Mesenchymal stem cell (in vitro differentiated cells and primary cell): ENCODE measurements at regions not wholly inside any gene's neighbourhood (a gene's known extent, or its start where the extent isn't known, plus 50 kb on each side); places are given as distances from the start of the nearest gene placed in this dataset.
A peak's percentile ranks its signal among the peaks of the same experiment; 100 is the strongest.

ENCODE experiments used
- DNase-seq: peaks from one replicate; pipeline ENCODE4 v3.0.0-alpha.2; 2013
- H2AFZ ChIP-seq: one replicate; pipeline ENCODE4 v1.6.1; 2013; ENCODE audit warnings: low read depth, mild to moderate bottlenecking, control low read depth, inconsistent platforms, low read length, moderate library complexity
- H2AK5ac ChIP-seq: 2 replicates; pipeline ENCODE4 v1.6.1; 2013; ENCODE audit warnings: low read length, moderate library complexity, mild to moderate bottlenecking, inconsistent platforms; ENCODE audit not compliant: severe bottlenecking
- H2BK120ac ChIP-seq: one replicate; pipeline ENCODE4 v1.6.1; 2013; ENCODE audit warnings: low read depth, mild to moderate bottlenecking, inconsistent platforms, low read length, moderate library complexity
- H2BK12ac ChIP-seq, 2 experiments: one replicate each; pipeline ENCODE4 v1.6.1; 2013; ENCODE audit warnings: inconsistent platforms in 2 of 2, low read length in 2 of 2, mild to moderate bottlenecking in 2 of 2, moderate library complexity in 2 of 2, control low read depth in 1 of 2
- H2BK15ac ChIP-seq: one replicate; pipeline ENCODE4 v1.6.1; 2013; ENCODE audit warnings: mild to moderate bottlenecking, low read depth, inconsistent platforms; ENCODE audit not compliant: poor library complexity, severe bottlenecking
- H2BK5ac ChIP-seq: 2 replicates; pipeline ENCODE4 v1.6.1; 2013; ENCODE audit warnings: low read depth, mild to moderate bottlenecking, low read length, control low read depth, inconsistent platforms; ENCODE audit not compliant: poor library complexity, severe bottlenecking
- H3K14ac ChIP-seq, 2 experiments: one replicate each; pipeline ENCODE4 v1.6.1; 2013; ENCODE audit warnings: inconsistent platforms in 2 of 2, low read length in 2 of 2, control low read depth in 1 of 2, mild to moderate bottlenecking in 1 of 2, moderate library complexity in 1 of 2
- H3K18ac ChIP-seq, 2 experiments: one replicate each; pipeline ENCODE4 v1.6.1; 2013; ENCODE audit warnings: inconsistent platforms in 2 of 2, low read length in 2 of 2, control low read depth in 1 of 2, low read depth in 1 of 2, mild to moderate bottlenecking in 1 of 2
- H3K23ac ChIP-seq, 2 experiments: one replicate each; pipeline ENCODE4 v1.6.1; 2013; ENCODE audit warnings: inconsistent platforms in 2 of 2, low read length in 2 of 2, mild to moderate bottlenecking in 2 of 2, moderate library complexity in 2 of 2, control low read depth in 1 of 2
- H3K27ac ChIP-seq: 2 replicates; pipeline ENCODE4 v1.5.1; 2013; ENCODE audit warnings: mild to moderate bottlenecking, moderate library complexity, low read length, control low read depth, inconsistent platforms; ENCODE audit not compliant: poor library complexity, severe bottlenecking
- H3K27me3 ChIP-seq, 2 experiments: 2 replicates each; pipeline versions ENCODE4 v1.6.1 to v1.7.0; 2013; ENCODE audit warnings: low read length in 2 of 2, mild to moderate bottlenecking in 2 of 2, moderate library complexity in 2 of 2, control low read depth in 1 of 2, inconsistent platforms in 1 of 2; ENCODE audit not compliant: control insufficient read depth in 1 of 2, insufficient read depth in 1 of 2
- H3K36me3 ChIP-seq, 2 experiments: 2 replicates each; pipeline versions ENCODE4 v1.6.1 to v1.7.0; 2013; ENCODE audit warnings: low read length in 2 of 2, control low read depth in 1 of 2, inconsistent platforms in 1 of 2, low read depth in 1 of 2, mild to moderate bottlenecking in 1 of 2; ENCODE audit not compliant: insufficient read depth in 2 of 2, control insufficient read depth in 1 of 2
- H3K4ac ChIP-seq, 2 experiments: one replicate each; pipeline ENCODE4 v1.6.1; 2013; ENCODE audit warnings: inconsistent platforms in 2 of 2, low read length in 2 of 2, mild to moderate bottlenecking in 2 of 2, moderate library complexity in 2 of 2, control low read depth in 1 of 2, low read depth in 1 of 2
- H3K4me1 ChIP-seq: 2 replicates; pipeline ENCODE4 v1.6.1; 2013; ENCODE audit warnings: low read depth, low read length, control low read depth; ENCODE audit not compliant: control insufficient read depth, insufficient read depth
- H3K4me2 ChIP-seq: 2 replicates; pipeline ENCODE4 v1.6.1; 2013; ENCODE audit warnings: low read length, mild to moderate bottlenecking, inconsistent platforms; ENCODE audit not compliant: poor library complexity, severe bottlenecking
- H3K4me3 ChIP-seq, 2 experiments: 2 replicates each; pipeline versions ENCODE4 v1.5.1 to v1.7.0; 2013; ENCODE audit warnings: low read length in 2 of 2, mild to moderate bottlenecking in 2 of 2, control low read depth in 1 of 2, low read depth in 1 of 2; ENCODE audit not compliant: insufficient read depth in 1 of 2
- H3K79me1 ChIP-seq: replicated peaks from 2 replicates; pipeline ENCODE4 v1.6.1; 2013; ENCODE audit warnings: mild to moderate bottlenecking, control low read depth, low read length, inconsistent platforms; ENCODE audit not compliant: poor library complexity, severe bottlenecking
- H3K9ac ChIP-seq: 2 replicates; pipeline ENCODE4 v1.7.0; 2013; ENCODE audit warnings: mild to moderate bottlenecking, low read length, moderate library complexity
- H3K9me3 ChIP-seq: 2 replicates; pipeline ENCODE4 v1.7.0; 2013; ENCODE audit warnings: mild to moderate bottlenecking, low read length; ENCODE audit not compliant: control insufficient read depth
- H4K8ac ChIP-seq: one replicate; pipeline ENCODE4 v1.6.1; 2013; ENCODE audit warnings: inconsistent platforms, mild to moderate bottlenecking, low read length, moderate library complexity
- H4K91ac ChIP-seq: one replicate; pipeline ENCODE4 v1.6.1; 2013; ENCODE audit warnings: mild to moderate bottlenecking, low read length, inconsistent platforms
- WGBS: methylation state at CpG from one replicate; pipeline ENCODE4 v1.1.7; 2013; ENCODE audit warnings: mixed read lengths; 5-methylcytosine and 5-hydroxymethylcytosine counted together

GRCh38 chr9:130755377-130756007 is 61.9 kb downstream of the EXOSC2 start:
- Histone ChIP-seq H2AFZ (no peak overlapping the region), H4K91ac (no peak overlapping the region), H2BK12ac (no peak overlapping the region), H3K23ac (no peak overlapping the region), H3K79me1 (peaks cover 34% of the 10 kb centered on the region), H3K9ac (no peak overlapping the region), H3K4me3 (no peak overlapping the region), H3K36me3 (peaks cover 0 to 3% of the 10 kb centered on the region in 2 experiments), H2BK5ac (no peak overlapping the region), H3K14ac (no peak overlapping the region), H2BK15ac (no peak overlapping the region), H2BK120ac (no peak overlapping the region), H3K27me3 (no peaks in the 10 kb centered on the region), H3K4ac (no peak overlapping the region), H3K4me1 (peaks cover 3% of the 10 kb centered on the region), H2AK5ac (no peak overlapping the region), H3K4me2 (no peak overlapping the region), H4K8ac (no peak overlapping the region), H3K9me3 (no peaks in the 10 kb centered on the region), H3K27ac (no peak overlapping the region), H3K18ac (peak overlapping the region in 1 of 2 experiments; percentile 18)
- WGBS = 77% methylated on average over 9 of the region's 10 CpGs
- DNase-seq = no peak

DNA sequence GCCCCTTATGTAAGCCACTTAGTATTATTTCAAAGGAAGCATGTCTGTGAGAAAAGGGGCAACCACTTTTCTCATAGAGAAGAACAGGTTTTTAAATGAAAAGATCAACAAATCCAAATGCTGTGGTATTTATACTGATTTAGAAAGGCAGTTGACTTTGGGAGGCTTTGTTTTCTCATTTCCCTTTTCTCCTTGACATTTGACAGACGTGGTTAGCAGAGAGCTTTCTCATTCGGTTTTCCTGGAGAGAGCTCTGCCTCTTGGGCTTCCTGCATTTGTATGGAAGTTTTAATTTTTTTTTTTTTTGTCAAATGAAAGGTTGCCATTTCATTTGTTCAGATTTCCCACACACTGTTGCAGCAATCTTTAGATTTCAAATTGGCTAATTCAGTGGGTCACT is 62.5 kb downstream of the EXOSC2 start:
- peak; percentile 32 for DNase-seq
- H3K4ac ChIP-seq = no peak overlapping the region
- no peak overlapping the region for H4K8ac ChIP-seq
- no peak overlapping the region for H3K4me3 ChIP-seq
- WGBS = 22% methylated on average over 2 of the region's 2 CpGs
- H3K4me2 ChIP-seq = no peak overlapping the region
- no peak overlapping the region for H2AFZ ChIP-seq
- no peak overlapping the region for H2BK120ac ChIP-seq
- H3K9me3 ChIP-seq = no peaks in the 10 kb centered on the region
- H3K4me1 ChIP-seq = peaks cover 3% of the 10 kb centered on the region
- H3K27me3 ChIP-seq = no peaks in the 10 kb centered on the region
- H3K9ac ChIP-seq = peak overlapping the region; percentile 13
- no peak overlapping the region for H2BK12ac ChIP-seq
- no peak overlapping the region for H3K27ac ChIP-seq
- H3K79me1 ChIP-seq = peaks cover 32% of the 10 kb centered on the region
- peaks cover 0 to 3% of the 10 kb centered on the region in 2 experiments for H3K36me3 ChIP-seq
- H4K91ac ChIP-seq = no peak overlapping the region
- no peak overlapping the region for H2AK5ac ChIP-seq
- no peak overlapping the region for H3K14ac ChIP-seq
- no peak overlapping the region for H3K23ac ChIP-seq
- H2BK5ac ChIP-seq = no peak overlapping the region
- H2BK15ac ChIP-seq = no peak overlapping the region
- H3K18ac ChIP-seq = no peak overlapping the region

DNA sequence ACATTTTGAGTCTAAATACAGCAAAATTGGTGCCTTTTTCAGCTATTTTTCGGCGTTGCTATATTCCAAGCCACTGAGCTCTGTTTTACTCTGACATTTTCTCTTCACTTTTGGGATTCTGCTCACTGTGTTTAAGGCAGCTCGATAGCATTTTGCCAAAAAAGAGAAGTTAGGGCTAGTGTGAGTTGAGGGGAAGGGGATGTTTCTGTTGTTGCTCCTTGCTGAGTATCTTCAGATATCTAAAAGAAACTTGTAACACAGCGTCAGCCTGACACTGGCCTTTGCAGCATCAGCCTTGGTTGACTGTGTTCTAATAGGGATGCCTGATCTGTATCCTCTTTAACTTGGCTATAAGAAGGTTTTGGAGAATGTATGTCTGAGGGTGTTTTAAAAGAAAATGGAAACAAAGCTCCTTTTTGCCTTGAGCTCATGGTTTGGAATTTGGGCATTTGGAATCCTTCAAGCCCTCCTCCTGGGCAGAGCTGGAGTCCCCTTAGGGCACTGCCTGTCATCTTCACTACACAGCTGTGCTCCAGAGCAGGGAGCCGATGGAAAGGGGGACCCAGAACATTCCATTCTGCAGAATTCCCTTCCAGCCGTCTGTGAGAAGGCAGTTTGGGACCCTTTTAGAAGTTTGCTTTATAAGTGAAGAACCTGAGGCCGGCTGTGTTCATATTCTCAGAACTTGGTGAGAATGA is 63.0 kb downstream of the EXOSC2 start:
- Histone ChIP-seq H2BK120ac (no peak overlapping the region), H3K14ac (no peak overlapping the region), H3K27ac (no peak overlapping the region), H4K8ac (no peak overlapping the region), H4K91ac (no peak overlapping the region), H2AFZ (no peak overlapping the region), H3K36me3 (peaks cover 0 to under 1% of the 10 kb centered on the region in 2 experiments), H3K27me3 (no peaks in the 10 kb centered on the region), H3K79me1 (peaks cover 33% of the 10 kb centered on the region), H2AK5ac (no peak overlapping the region), H2BK15ac (no peak overlapping the region), H3K4ac (no peak overlapping the region), H3K9ac (peak overlapping the region; percentile 13), H3K9me3 (no peaks in the 10 kb centered on the region), H3K4me1 (peaks cover 3% of the 10 kb centered on the region), H3K23ac (no peak overlapping the region), H3K4me2 (no peak overlapping the region), H3K4me3 (no peak overlapping the region), H2BK5ac (no peak overlapping the region), H2BK12ac (no peak overlapping the region), H3K18ac (no peak overlapping the region)
- 82% methylated on average over 7 of the region's 7 CpGs for WGBS
- no peak for DNase-seq

DNA sequence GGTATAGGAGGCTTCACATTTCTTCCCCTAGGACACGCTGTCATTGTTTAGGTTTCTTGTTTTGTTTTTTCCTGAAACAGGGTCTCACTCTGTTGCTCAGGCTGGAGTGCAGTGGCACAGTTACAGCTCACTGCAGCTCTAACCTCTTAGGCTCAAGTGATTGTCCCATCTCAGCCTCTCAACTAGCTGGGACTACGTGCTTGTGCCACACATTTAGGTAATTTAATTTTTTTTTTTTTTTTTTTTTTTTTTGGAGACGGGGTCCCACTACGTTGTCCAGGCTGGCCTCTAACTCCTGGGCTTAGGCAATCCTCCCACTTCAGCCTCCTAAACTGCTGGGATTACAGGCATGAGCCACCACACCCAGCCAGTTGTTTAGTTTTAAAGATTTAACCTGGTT is 66.2 kb downstream of the EXOSC2 start:
- Histone ChIP-seq H2BK12ac (no peak overlapping the region), H2BK5ac (no peak overlapping the region)
- 100% methylated on average over 1 of the region's 4 CpGs for WGBS

More for the DNA sequence above, 66.2 kb downstream of the EXOSC2 start:
- no peak overlapping the region for H3K4me2 ChIP-seq
- no peak overlapping the region for H2AK5ac ChIP-seq
- H3K27me3 ChIP-seq = no peaks in the 10 kb centered on the region
- peaks cover 32% of the 10 kb centered on the region for H3K79me1 ChIP-seq
- no peak for DNase-seq
- H3K9me3 ChIP-seq = no peaks in the 10 kb centered on the region
- no peak overlapping the region for H3K4ac ChIP-seq
- H2AFZ ChIP-seq = no peak overlapping the region
- no peak overlapping the region for H3K23ac ChIP-seq
- H3K27ac ChIP-seq = no peak overlapping the region
- no peak overlapping the region for H4K8ac ChIP-seq
- H3K14ac ChIP-seq = no peak overlapping the region
- H4K91ac ChIP-seq = no peak overlapping the region
- H3K4me1 ChIP-seq = peaks cover 4% of the 10 kb centered on the region
- H3K36me3 ChIP-seq = no peaks in the 10 kb centered on the region
- H3K9ac ChIP-seq = no peak overlapping the region
- H3K18ac ChIP-seq = no peak overlapping the region
- H2BK15ac ChIP-seq = no peak overlapping the region
- H3K4me3 ChIP-seq = no peak overlapping the region
- no peak overlapping the region for H2BK120ac ChIP-seq
